Ovary (tissue), 7 donors: ENCODE measurements at regions not wholly inside any gene's neighbourhood (a gene's known extent, or its start where the extent isn't known, plus 50 kb on each side); places are given as distances from the start of the nearest gene placed in this dataset.

Source experiments
- DNase-seq, 5 donors: peaks; one replicate each; pipeline ENCODE4 v3.0.0-alpha.2; 2019 to 2020
- H3K27ac ChIP-seq, 2 donors: fragments of 200-600 bp; one replicate each; pipeline versions ENCODE4 v1.5.1 to v1.8.0; 2019 to 2022
- H3K27me3 ChIP-seq: fragments of 200-600 bp; one replicate; pipeline ENCODE4 v1.8.0; 2022
- H3K36me3 ChIP-seq: fragments of 200-600 bp; sonication (generic); one replicate; pipeline ENCODE4 v1.5.1; 2019
- H3K4me1 ChIP-seq: one replicate; pipeline ENCODE4 v1.8.1; 2013; ENCODE audit warnings: mild to moderate bottlenecking, moderate library complexity; ENCODE audit not compliant: insufficient read depth
- H3K4me3 ChIP-seq: fragments of 200-600 bp; sonication (generic); one replicate; pipeline ENCODE4 v1.5.1; 2017
- H3K9me3 ChIP-seq, 2 donors: fragments of 200-600 bp in 1 of 2; sonication (generic) in 1 of 2; one replicate each; pipeline versions ENCODE4 v1.5.1 to v1.8.1; 2013 to 2019; ENCODE audit warnings: mild to moderate bottlenecking in 1 of 2, moderate library complexity in 1 of 2
- EP300 ChIP-seq: sonication (generic); formaldehyde crosslinking; IDR thresholded peaks from one replicate; pipeline ENCODE4 v1.6.1; 2017; ENCODE audit warnings: antibody characterized with exemption
- POLR2A ChIP-seq: fragments of 450-650 bp; IDR thresholded peaks from one replicate; pipeline ENCODE4 v1.6.1; 2017; ENCODE audit warnings: antibody characterized with exemption, mild to moderate bottlenecking, moderate library complexity
- WGBS, 3 donors: extraction: QIAGEN DNeasy Blood & Tissue Kit in 1 of 3; methylation state at CpG; one replicate each; pipeline versions ENCODE4 v1.1.5 to v1.1.7; 2013 to 2017; 5-methylcytosine and 5-hydroxymethylcytosine counted together
- intact Hi-C, 4 donors: fragments of 100-400 bp; cut with DNase I; formaldehyde crosslinking; loops; one replicate each; pipeline versions ENCODE4 v1.11.0 to v1.15.1; 2022 to 2023
- TF ChIP-seq, protein P1 (sequence below), 3 donors: fragments of 450-650 bp in 2 of 3; fragments of 200-600 bp in 1 of 3; IDR thresholded peaks; one replicate each; pipeline versions ENCODE4 v1.5.1 to v1.8.0; 2016 to 2022; ENCODE audit warnings: antibody characterized with exemption in 3 of 3, mild to moderate bottlenecking in 1 of 3
- donor health status: DM: no; HTN: no; CAD: no; lungs with moderate emphysema.
- donor health status: DM: no; HTN: no; CAD: no.
- donor health status: Bipolar disorder and iron deficiency.
- donor health status: DM: no; HTN: no; CAD: no.
- donor health status: DM: yes; HTN: yes; CAD: no.

DNA sequence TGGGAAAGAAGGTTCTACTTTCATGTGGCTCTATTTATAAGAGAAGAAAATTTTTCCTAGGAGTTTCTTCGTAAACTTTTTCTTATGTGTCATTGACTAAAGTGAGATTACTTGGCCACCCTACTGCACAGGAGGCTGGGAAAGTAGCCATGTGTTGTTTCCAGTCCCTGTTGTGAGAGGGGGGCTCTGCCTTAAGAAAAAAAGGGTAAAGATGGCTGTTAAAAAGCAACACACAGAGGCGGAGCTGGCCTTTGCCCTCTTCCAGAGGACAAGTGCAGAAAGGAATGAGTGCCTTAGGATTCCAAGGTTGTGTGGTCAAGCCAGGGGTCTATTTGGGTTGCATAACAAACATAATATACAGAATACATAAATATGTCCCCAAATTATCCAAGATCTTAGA is 230.0 kb upstream of the CXCR4 start:
- no peak for DNase-seq
- 50 to 78% (median 75%) methylated on average over 2 of the region's 2 CpGs for WGBS, 3 donors
- Histone ChIP-seq H3K4me3 (no peak overlapping the region), H3K27me3 (no peaks in the 10 kb centered on the region), H3K36me3 (no peaks in the 10 kb centered on the region), H3K4me1 (no peaks in the 10 kb centered on the region), H3K27ac (no peak overlapping the region), H3K9me3 (no peaks in the 10 kb centered on the region)
- TF ChIP-seq, protein P1, sequence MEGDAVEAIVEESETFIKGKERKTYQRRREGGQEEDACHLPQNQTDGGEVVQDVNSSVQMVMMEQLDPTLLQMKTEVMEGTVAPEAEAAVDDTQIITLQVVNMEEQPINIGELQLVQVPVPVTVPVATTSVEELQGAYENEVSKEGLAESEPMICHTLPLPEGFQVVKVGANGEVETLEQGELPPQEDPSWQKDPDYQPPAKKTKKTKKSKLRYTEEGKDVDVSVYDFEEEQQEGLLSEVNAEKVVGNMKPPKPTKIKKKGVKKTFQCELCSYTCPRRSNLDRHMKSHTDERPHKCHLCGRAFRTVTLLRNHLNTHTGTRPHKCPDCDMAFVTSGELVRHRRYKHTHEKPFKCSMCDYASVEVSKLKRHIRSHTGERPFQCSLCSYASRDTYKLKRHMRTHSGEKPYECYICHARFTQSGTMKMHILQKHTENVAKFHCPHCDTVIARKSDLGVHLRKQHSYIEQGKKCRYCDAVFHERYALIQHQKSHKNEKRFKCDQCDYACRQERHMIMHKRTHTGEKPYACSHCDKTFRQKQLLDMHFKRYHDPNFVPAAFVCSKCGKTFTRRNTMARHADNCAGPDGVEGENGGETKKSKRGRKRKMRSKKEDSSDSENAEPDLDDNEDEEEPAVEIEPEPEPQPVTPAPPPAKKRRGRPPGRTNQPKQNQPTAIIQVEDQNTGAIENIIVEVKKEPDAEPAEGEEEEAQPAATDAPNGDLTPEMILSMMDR (IDR thresholded peaks at IDR 0.05): no peak
- TF ChIP-seq POLR2A (no peak), EP300 (no peak)
- intact Hi-C loops: no loop called here

DNA sequence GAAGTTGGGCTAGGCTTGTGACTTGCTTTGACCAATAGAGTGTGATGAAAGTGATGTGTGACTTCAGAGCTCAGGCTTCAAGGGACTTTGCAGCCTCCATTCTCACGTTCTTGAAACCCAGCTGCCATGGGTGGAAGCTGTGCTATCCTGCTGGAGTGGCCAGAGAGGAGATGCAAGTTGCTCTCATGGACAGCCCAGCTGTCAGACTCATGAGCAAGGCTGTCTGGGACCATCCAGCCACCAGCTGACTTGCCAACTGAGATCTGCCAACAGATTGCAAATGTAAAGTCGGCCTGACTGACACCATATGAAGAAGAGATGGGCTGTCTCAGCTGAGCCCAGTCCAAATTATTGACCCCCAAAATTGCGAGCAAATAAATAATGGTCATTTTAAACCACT is 226.4 kb upstream of the CXCR4 start:
- H3K27me3 ChIP-seq: no peaks in the 10 kb centered on the region
- TF ChIP-seq, protein P1 (IDR thresholded peaks at IDR 0.05): no peak
- TF ChIP-seq POLR2A (no peak), EP300 (no peak)
- no peaks in the 10 kb centered on the region for H3K36me3 ChIP-seq
- WGBS, 3 donors: 75 to 81% (median 77%) methylated on average over 3 of the region's 3 CpGs
- no peak for DNase-seq
- H3K4me3 ChIP-seq: no peak overlapping the region
- H3K27ac ChIP-seq: no peak overlapping the region
- H3K9me3 ChIP-seq: no peaks in the 10 kb centered on the region
- no peaks in the 10 kb centered on the region for H3K4me1 ChIP-seq
- intact Hi-C loops: no loop called here

DNA sequence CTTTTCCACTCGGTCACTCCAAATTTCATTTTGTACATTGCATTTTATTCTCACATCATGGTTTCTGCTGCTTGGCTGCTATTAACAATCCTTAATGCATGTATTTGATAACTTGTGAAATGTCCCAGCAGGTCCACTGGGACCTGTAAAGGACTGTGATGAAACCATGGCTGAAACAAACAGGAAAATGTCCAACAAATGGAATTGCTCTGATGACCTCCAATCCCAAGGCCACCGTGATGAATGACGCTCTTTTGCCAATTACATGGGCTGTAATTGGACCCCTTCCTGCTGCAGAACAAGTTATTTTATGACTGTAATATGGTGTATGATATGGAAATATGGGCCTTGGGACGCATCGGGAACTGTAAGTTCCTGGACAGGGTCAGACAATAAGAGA is 224.2 kb upstream of the CXCR4 start:
- H3K27me3 ChIP-seq: no peaks in the 10 kb centered on the region
- 53 to 63% (median 62%) methylated on average over 5 of the region's 5 CpGs for WGBS, 3 donors
- H3K27ac ChIP-seq: no peak overlapping the region
- H3K4me1 ChIP-seq: no peaks in the 10 kb centered on the region
- H3K4me3 ChIP-seq: no peak overlapping the region
- DNase-seq: no peak
- H3K36me3 ChIP-seq: no peaks in the 10 kb centered on the region
- TF ChIP-seq, protein P1 (IDR thresholded peaks at IDR 0.05): no peak
- TF ChIP-seq EP300 (no peak), POLR2A (no peak)
- H3K9me3 ChIP-seq: no peaks in the 10 kb centered on the region
- intact Hi-C loops: loop anchor here in 1 of 4 donors (2.0 kb wide), 1 partner anchor 159 kb away; no protein-coding TSS in a partner anchor

DNA sequence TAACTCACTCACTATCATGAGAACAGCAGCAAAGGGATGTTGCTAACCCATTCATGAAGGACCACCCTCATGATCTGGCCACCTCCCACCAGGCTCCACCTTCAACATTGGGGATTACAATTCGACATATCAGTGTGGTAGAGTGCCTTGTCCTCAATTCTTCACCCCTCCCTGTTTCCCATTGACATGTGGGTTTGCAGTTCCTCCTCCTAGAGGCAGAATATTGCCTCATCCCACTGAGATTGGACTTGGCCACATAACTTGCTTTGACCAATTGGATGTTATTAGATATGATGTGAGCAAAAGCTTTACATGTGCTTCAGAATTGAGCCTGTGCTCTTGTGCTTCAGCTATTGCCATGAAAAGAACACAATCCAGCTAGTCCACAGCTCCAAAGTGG is 217.0 kb upstream of the CXCR4 start:
- DNase-seq: no peak
- TF ChIP-seq EP300: no peak
- no peak for TF ChIP-seq POLR2A
- TF ChIP-seq, protein P1 (IDR thresholded peaks at IDR 0.05): no peak
- no peaks in the 10 kb centered on the region for H3K27me3 ChIP-seq
- H3K36me3 ChIP-seq: no peaks in the 10 kb centered on the region
- WGBS, 3 donors: 48 to 63% (median 55%) methylated on average over 1 of the region's 1 CpG
- H3K27ac ChIP-seq: no peak overlapping the region
- H3K9me3 ChIP-seq: no peaks in the 10 kb centered on the region
- intact Hi-C loops: no loop called here
- no peaks in the 10 kb centered on the region for H3K4me1 ChIP-seq
- H3K4me3 ChIP-seq: no peak overlapping the region
